Memory B cell (primary cell): ENCODE measurements at regions not wholly inside any gene's neighbourhood (a gene's known extent, or its start where the extent isn't known, plus 50 kb on each side); places are given as distances from the start of the nearest gene placed in this dataset.

Source experiments
- ATAC-seq: fragments of 150-1000 bp; cut with Tn5 transposase; 2 replicates; pipeline ENCODE4 v1.10.0; 2021; ENCODE audit warnings: low read depth, mild to moderate bottlenecking, moderate library complexity
- DNase-seq, 2 donors: peaks; one replicate each; pipeline ENCODE4 v3.0.0; 2022; ENCODE audit warnings: low spot score in 2 of 2
- H3K27ac Mint-ChIP-seq: one replicate; pipeline ENCODE4 v1.8.0; 2022; ENCODE audit warnings: mild to moderate bottlenecking, moderate library complexity, mixed read lengths
- H3K27me3 Mint-ChIP-seq: one replicate; pipeline ENCODE4 v1.8.0; 2022; ENCODE audit warnings: mixed read lengths
- H3K36me3 Mint-ChIP-seq: one replicate; pipeline ENCODE4 v1.8.0; 2022; ENCODE audit warnings: mild to moderate bottlenecking, mixed read lengths
- H3K4me1 Mint-ChIP-seq: one replicate; pipeline ENCODE4 v1.8.0; 2022; ENCODE audit warnings: mixed read lengths
- H3K4me3 Mint-ChIP-seq: one replicate; pipeline ENCODE4 v1.8.0; 2022; ENCODE audit warnings: mild to moderate bottlenecking, moderate library complexity, mixed read lengths
- H3K9me3 Mint-ChIP-seq: one replicate; pipeline ENCODE4 v1.8.0; 2022; ENCODE audit warnings: mixed read lengths

DNA sequence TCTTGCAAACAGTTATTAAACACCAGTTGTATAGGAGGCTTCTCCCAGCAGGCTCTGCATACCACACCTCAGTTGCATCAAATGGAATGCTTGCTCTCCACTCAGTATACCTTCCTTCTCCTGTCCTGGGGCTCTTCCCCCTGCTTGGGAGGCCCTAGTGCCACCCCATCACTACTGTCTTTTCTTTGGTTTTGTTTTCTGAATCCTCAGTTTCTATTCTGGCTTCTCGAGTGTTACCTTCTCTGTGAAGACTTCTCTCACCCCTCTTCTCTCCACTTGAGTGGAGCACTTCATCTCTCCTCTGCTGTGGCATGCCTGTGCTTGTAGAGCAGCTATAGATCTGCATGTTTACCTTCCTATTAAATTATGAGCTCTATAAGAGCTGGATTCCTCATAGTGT, 75.7 kb upstream of the TPRG1 start:
- H3K27ac Mint-ChIP-seq = no peak overlapping the region
- H3K27me3 Mint-ChIP-seq = peaks cover 14% of the 10 kb centered on the region
- ATAC-seq = no peak
- no peaks in the 10 kb centered on the region for H3K4me1 Mint-ChIP-seq
- no peaks in the 10 kb centered on the region for H3K9me3 Mint-ChIP-seq
- no peaks in the 10 kb centered on the region for H3K36me3 Mint-ChIP-seq
- no peak for DNase-seq
- H3K4me3 Mint-ChIP-seq = no peak overlapping the region

DNA sequence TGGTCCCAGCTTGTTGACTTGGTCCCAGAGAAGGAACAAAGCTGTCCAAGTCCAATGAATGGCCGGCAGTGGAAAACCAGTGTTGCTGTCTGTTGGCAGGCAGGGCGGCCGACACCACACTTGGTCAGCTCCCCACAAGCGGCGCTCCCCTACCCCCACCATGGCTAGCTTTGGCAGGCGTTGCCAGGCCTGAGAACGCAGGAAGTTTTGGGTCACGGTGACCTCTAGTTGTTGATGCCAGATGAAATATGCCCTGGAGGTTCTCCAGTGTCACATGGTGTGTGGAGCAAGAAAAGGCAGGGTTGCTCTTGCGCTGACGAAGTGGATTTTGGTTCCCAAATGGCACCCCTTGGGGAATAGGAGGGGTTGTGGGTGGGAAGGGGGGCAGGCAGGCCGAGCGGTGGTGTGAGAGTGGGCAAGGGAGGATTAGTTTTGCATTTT, 72.7 kb upstream of the TPRG1 start:
- peaks cover 18% of the 10 kb centered on the region for H3K27me3 Mint-ChIP-seq
- no peaks in the 10 kb centered on the region for H3K9me3 Mint-ChIP-seq
- ATAC-seq (no peak), DNase-seq (no peak)
- H3K4me1 Mint-ChIP-seq = no peaks in the 10 kb centered on the region
- H3K36me3 Mint-ChIP-seq = no peaks in the 10 kb centered on the region
- H3K4me3 Mint-ChIP-seq = no peak overlapping the region
- H3K27ac Mint-ChIP-seq = no peak overlapping the region

DNA sequence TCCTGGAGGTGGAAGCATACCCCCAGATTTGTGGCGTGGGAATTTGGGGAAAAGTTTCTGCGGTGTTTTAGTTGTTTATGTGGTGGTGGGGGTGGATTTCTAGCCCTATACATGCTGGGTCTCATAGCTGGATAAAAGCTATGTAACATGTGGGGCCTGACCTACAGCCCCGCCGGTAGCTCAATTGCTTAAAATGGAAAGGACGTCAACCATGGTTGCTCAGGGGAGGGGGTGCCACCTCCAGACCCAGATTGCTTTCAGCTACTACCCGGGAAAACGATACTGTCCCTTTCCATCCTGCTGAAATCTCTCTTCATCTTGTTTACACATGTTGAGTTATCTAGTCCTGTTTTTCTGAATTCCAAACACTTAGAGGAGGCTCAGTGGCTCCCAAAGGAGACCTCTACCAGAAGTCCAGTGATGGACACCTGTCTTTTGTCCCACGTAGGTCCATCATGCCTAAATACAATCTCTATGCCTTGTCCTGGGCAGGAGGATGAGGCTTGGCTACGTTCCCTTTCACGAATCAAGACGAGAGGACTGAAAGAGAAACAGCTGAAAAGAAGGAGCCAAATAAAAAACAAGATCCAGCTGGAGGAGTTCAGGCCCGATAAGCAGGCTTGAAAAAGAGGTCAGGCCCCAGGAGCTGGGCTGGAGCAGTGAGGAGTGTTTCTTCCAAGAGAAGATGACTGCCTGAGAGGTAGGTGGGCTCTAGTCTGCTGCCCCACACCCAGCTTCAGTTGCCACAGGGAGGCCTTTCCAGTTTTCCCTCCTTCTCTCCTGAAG, 72.1 kb upstream of the TPRG1 start:
- no peak for DNase-seq
- Mint-ChIP-seq H3K27me3 (peaks cover 20% of the 10 kb centered on the region), H3K9me3 (no peaks in the 10 kb centered on the region), H3K4me3 (no peak overlapping the region), H3K27ac (no peak overlapping the region), H3K4me1 (no peaks in the 10 kb centered on the region), H3K36me3 (no peaks in the 10 kb centered on the region)
- no peak for ATAC-seq

DNA sequence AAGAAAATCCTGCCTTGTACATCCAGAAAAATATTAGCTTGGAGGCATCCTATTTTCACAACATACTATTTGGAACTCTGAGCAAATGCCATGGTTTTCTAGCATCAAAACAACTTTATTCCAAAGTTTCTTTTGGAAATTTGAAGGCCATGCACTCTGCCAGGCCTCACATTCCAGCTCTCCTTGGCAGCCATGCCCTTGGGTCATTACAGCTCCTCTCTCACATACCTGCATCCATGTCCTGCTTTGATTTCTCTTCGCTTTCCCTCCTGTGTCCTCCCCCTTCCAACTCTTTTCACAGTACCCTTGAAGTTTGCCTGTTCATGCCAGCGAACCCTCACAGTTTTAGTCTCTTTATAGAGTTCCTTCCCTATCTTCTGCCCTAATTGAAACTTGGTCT, 70.9 kb upstream of the TPRG1 start:
- no peak overlapping the region for H3K4me3 Mint-ChIP-seq
- ATAC-seq = no peak
- no peaks in the 10 kb centered on the region for H3K4me1 Mint-ChIP-seq
- peaks cover 17% of the 10 kb centered on the region for H3K27me3 Mint-ChIP-seq
- no peaks in the 10 kb centered on the region for H3K36me3 Mint-ChIP-seq
- DNase-seq = no peak
- H3K27ac Mint-ChIP-seq = no peak overlapping the region
- no peaks in the 10 kb centered on the region for H3K9me3 Mint-ChIP-seq

DNA sequence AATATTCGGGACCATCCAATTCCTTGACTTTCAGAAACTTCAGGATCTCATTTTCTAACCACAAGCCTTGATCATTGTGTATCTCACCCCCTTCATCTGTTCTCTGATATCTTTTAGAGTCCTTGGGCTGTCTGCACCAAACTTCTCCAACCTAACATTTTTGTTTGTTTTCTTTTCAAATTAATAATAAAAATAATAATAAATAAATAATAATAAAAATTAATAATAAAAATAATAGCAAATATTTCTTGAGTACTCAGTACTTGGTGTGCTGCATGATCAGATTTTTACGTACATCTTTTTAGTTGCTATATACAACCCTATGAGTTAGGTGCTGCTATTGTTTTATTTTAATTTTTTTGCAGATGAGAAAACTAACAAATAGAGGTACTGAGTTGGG, 70.2 kb upstream of the TPRG1 start:
- H3K27ac Mint-ChIP-seq = no peak overlapping the region
- H3K4me1 Mint-ChIP-seq = no peaks in the 10 kb centered on the region
- peaks cover 13% of the 10 kb centered on the region for H3K27me3 Mint-ChIP-seq
- no peaks in the 10 kb centered on the region for H3K36me3 Mint-ChIP-seq
- ATAC-seq = no peak
- H3K9me3 Mint-ChIP-seq = no peaks in the 10 kb centered on the region
- no peak overlapping the region for H3K4me3 Mint-ChIP-seq
- DNase-seq = no peak

DNA sequence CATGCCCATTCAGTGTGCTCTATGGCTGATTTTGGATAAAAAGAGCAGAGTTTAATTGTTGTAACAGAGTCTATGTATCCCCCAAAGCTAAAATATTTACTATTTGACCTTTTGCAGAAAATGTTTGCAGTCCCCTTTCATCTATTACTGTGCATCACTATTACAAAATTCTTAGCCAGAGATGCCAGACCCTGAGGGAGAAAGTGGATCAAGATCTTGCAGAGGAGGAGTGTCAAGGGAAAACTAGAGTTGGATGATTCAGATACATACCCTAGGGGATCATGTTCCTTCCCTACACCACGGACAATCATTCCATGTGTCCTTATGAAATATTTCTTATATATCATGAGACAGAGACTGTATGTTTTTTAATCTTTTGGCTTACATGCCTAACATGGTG, 68.6 kb upstream of the TPRG1 start:
- H3K9me3 Mint-ChIP-seq = no peaks in the 10 kb centered on the region
- ATAC-seq (no peak), DNase-seq (no peak)
- H3K27me3 Mint-ChIP-seq = peaks cover 15% of the 10 kb centered on the region
- H3K4me3 Mint-ChIP-seq = no peak overlapping the region
- H3K27ac Mint-ChIP-seq = no peak overlapping the region
- H3K36me3 Mint-ChIP-seq = no peaks in the 10 kb centered on the region
- no peaks in the 10 kb centered on the region for H3K4me1 Mint-ChIP-seq

DNA sequence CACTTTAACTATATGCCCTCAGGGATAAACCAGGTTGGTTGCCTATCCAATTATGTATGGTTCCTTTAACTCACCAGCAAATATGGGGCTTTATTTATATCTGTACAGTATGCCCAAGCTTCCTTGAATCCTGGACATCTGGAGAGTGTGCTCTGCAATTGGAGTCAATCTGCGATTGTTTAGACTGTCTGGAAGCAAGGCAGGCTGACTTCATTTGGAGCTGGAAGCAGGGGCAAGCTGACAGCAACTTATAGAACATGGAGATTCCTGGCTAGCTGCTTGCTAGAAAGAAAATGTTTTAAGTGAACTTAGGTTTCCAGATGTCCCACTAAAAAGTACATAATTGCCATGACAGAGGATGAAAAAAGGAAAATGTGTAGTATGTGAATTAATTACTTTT, 63.7 kb upstream of the TPRG1 start:
- H3K27ac Mint-ChIP-seq = no peak overlapping the region
- no peaks in the 10 kb centered on the region for H3K36me3 Mint-ChIP-seq

DNA sequence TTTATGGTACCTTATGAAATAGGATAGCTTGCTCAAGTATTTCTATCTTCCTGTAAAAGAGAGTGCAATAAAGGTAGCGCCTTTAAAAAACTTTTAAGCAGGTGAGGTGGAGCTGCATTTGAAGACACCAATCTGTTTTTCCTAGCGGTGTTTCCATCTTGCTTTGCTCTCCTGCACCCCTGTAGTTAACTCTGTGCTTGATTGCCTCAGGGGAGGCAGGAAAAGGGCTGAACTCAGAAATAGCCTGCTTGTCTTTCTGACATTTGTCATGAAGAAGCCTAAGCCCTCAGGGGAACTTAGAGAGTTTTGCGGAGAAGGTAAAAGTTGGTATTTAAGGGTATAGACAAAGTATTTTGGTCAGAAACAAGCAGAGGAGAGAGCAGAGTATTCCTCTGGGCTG, 63.0 kb upstream of the TPRG1 start:
- Mint-ChIP-seq H3K27ac (no peak overlapping the region), H3K4me3 (no peak overlapping the region), H3K36me3 (no peaks in the 10 kb centered on the region), H3K9me3 (no peaks in the 10 kb centered on the region), H3K27me3 (peaks cover 5% of the 10 kb centered on the region), H3K4me1 (no peaks in the 10 kb centered on the region)
- no peak for ATAC-seq
- DNase-seq = no peak

More for the DNA sequence above, 63.7 kb upstream of the TPRG1 start:
- no peaks in the 10 kb centered on the region for H3K9me3 Mint-ChIP-seq
- H3K4me1 Mint-ChIP-seq = no peaks in the 10 kb centered on the region
- ATAC-seq (no peak), DNase-seq (no peak)
- no peak overlapping the region for H3K4me3 Mint-ChIP-seq
- peaks cover 5% of the 10 kb centered on the region for H3K27me3 Mint-ChIP-seq

DNA sequence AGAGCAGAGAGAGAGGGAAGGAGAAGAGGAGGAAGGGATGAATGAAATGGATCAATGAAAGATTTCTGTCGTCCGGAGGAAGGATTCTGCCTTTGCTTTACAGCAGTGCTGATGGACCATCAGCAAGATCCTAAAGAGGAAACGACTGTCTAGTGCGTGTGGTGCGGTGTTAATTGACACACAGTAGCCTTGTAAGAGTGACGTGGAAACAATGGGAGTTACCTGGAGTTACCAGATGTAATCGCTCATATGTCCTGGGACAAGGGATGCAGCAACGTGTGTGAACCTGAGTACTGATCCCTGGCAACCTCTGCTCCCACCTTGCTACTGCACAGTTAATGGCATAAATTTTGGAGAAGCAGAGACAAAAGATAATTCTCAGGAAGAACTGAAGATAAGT, 62.6 kb upstream of the TPRG1 start:
- no peak overlapping the region for H3K4me3 Mint-ChIP-seq
- DNase-seq (no peak), ATAC-seq (no peak)
- H3K9me3 Mint-ChIP-seq = no peaks in the 10 kb centered on the region
- H3K36me3 Mint-ChIP-seq = no peaks in the 10 kb centered on the region
- H3K27me3 Mint-ChIP-seq = peaks cover 5% of the 10 kb centered on the region
- no peaks in the 10 kb centered on the region for H3K4me1 Mint-ChIP-seq
- H3K27ac Mint-ChIP-seq = no peak overlapping the region

DNA sequence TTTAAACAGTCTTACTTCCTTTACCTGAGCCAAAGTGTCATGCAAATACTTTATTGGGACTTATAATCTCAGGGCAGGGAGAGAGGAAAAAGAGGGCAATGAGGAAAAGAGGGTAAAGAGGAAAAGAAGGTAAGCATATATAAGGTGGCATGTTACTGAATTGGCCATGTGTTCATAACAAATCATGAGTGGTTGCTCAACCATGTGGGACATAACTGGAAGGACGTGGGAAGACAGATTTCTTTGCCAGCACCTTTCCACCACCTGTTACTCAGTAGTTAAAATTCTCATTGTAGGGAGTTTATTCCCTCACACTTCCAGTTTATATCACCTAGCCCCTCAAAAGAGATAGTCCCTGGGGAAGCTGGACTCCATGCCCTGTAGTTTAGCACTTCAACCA, 54.7 kb upstream of the TPRG1 start:
- Mint-ChIP-seq H3K4me3 (no peak overlapping the region), H3K27ac (no peak overlapping the region), H3K9me3 (no peaks in the 10 kb centered on the region), H3K27me3 (peaks cover 9% of the 10 kb centered on the region), H3K36me3 (peaks cover 1% of the 10 kb centered on the region), H3K4me1 (no peaks in the 10 kb centered on the region)
- no peak for ATAC-seq
- DNase-seq = no peak

DNA sequence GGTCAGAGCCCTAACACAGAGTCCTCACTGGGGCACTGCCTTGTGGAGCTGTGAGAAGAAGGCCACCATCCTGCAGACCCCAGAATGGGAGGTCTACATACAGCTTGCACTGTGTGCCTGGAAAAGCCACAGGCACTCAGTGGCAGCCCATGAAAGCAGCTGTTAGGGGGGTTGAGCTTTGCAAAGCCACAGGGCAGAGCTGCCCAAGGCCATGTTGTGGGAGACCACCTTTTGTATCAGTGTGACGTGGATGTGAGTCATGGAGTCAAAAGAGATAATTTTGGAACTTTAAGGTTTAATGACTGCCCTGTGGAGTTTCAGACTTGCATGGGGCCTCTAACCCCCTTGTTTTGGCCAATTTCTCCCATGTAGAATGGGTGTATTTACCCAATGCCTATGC, 52.9 kb upstream of the TPRG1 start:
- H3K27ac Mint-ChIP-seq = no peak overlapping the region
- peaks cover 1% of the 10 kb centered on the region for H3K36me3 Mint-ChIP-seq
- no peaks in the 10 kb centered on the region for H3K9me3 Mint-ChIP-seq
- H3K27me3 Mint-ChIP-seq = peaks cover 9% of the 10 kb centered on the region
- DNase-seq (no peak), ATAC-seq (no peak)
- no peak overlapping the region for H3K4me3 Mint-ChIP-seq
- H3K4me1 Mint-ChIP-seq = no peaks in the 10 kb centered on the region

DNA sequence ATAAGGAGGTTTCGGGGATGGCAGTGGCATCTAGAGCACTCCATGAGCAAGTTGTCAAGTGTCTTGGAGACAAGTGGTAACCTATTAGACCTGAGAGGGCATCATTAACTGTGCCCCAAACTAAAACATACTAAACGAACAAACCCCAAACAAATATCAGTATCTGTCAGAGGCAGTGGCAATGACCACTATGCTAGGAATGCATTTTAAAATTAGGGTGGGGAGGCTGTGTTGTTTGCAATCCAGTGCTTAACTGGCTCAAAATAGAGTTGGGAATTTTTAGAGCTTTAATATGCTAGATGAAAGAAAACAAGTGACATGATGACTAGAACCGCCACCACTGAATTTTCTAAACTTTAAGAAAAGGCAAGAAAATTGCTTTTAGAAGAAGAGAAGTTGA, 51.8 kb upstream of the TPRG1 start:
- Mint-ChIP-seq H3K36me3 (peaks cover 1% of the 10 kb centered on the region), H3K9me3 (no peaks in the 10 kb centered on the region), H3K27me3 (peaks cover 7% of the 10 kb centered on the region), H3K4me3 (no peak overlapping the region), H3K27ac (no peak overlapping the region), H3K4me1 (no peaks in the 10 kb centered on the region)
- ATAC-seq = no peak
- DNase-seq = no peak

DNA sequence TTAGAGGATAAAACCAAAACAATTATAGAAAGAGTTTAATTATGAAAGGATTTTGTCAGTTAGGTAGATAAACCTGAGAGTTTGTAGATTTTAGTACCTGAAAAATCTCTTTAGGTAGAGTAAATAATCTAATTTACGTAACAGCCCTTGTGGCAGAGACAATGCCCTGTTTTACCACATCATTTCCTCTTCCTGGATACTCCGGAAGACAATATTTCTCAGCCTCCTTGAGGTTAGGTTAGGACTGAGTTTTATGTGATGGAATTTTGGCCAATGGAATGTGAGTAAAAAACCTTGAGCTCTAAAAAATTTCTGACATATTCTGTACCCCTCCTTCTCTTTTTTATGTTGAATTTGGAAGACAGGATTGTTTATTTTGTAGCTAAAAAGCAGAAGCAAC, 50.7 kb upstream of the TPRG1 start:
- Mint-ChIP-seq H3K27ac (no peak overlapping the region), H3K4me3 (no peak overlapping the region), H3K9me3 (no peaks in the 10 kb centered on the region), H3K36me3 (peaks cover 1% of the 10 kb centered on the region), H3K27me3 (peaks cover 6% of the 10 kb centered on the region), H3K4me1 (no peaks in the 10 kb centered on the region)
- ATAC-seq = no peak
- DNase-seq = no peak
